IMR-90 (cell line): ENCODE measurements at regions not wholly inside any gene's neighbourhood (a gene's known extent, or its start where the extent isn't known, plus 50 kb on each side); places are given as distances from the start of the nearest gene placed in this dataset.

Experiments used
- ATAC-seq: fragments of 200-7000 bp; cut with Tn5 transposase; 2 replicates; pipeline ENCODE4 v1.9.1; 2020; ENCODE audit warnings: low read depth, mild to moderate bottlenecking, moderate library complexity
- BruUV-seq: library from RNA; stranded (reverse); fragments of 400-500 nt; replicated peaks from 2 replicates; lab custom pipeline; 2021; lab: Mats Ljungman, UMichigan
- CTCF ChIA-PET: fragments of 300-600 bp; formaldehyde crosslinking; extraction: SDS; loops from one replicate; lab custom pipeline; 2021; ENCODE audit warnings: antibody characterized with exemption; lab: Yijun Ruan, JAX
- POLR2A ChIA-PET: fragments of 300-600 bp; sonication (Branson Sonifier 250); formaldehyde crosslinking; loops from one replicate; lab custom pipeline; 2022; ENCODE audit warnings: antibody characterized with exemption; ENCODE audit not compliant: unreplicated experiment; lab: Charles Lee
- DNase-seq: peaks from one replicate; pipeline ENCODE4 v3.0.0; 2013
- H2AFZ ChIP-seq: replicated peaks from 2 replicates; pipeline ENCODE3; 2013; ENCODE audit warnings: low read length, mild to moderate bottlenecking; ENCODE audit not compliant: poor library complexity
- H2AK5ac ChIP-seq: 2 replicates; pipeline ENCODE4 v1.6.1; 2013; ENCODE audit warnings: low read depth, low read length, inconsistent platforms
- H2AK9ac ChIP-seq: replicated peaks from 2 replicates; pipeline ENCODE3; 2013; ENCODE audit warnings: mild to moderate bottlenecking, low read depth, low read length, moderate library complexity; ENCODE audit not compliant: poor library complexity
- H2BK120ac ChIP-seq: 2 replicates; pipeline ENCODE4 v1.6.1; 2013; ENCODE audit warnings: low read depth, low read length, inconsistent platforms
- H2BK15ac ChIP-seq: 3 replicates; pipeline ENCODE4 v1.6.1; 2013; ENCODE audit warnings: low read depth, low read length, inconsistent platforms
- H2BK20ac ChIP-seq: 2 replicates; pipeline ENCODE4 v1.6.1; 2013; ENCODE audit warnings: low read depth, mild to moderate bottlenecking, inconsistent platforms, low read length, moderate library complexity
- H2BK5ac ChIP-seq: 2 replicates; pipeline ENCODE4 v1.6.1; 2013; ENCODE audit warnings: mild to moderate bottlenecking, low read depth, low read length, inconsistent platforms; ENCODE audit not compliant: poor library complexity, severe bottlenecking
- H3K14ac ChIP-seq: replicated peaks from 2 replicates; pipeline ENCODE4 v1.6.1; 2013; ENCODE audit warnings: low read depth, low read length, inconsistent platforms
- H3K18ac ChIP-seq: 2 replicates; pipeline ENCODE4 v1.6.1; 2013; ENCODE audit warnings: low read depth, low read length, control low read depth
- H3K23ac ChIP-seq: 2 replicates; pipeline ENCODE4 v1.6.1; 2013; ENCODE audit warnings: low read depth, low read length, inconsistent platforms
- H3K27ac ChIP-seq: 2 replicates; pipeline ENCODE4 v1.5.1; 2013; ENCODE audit warnings: mild to moderate bottlenecking, control low read depth, low read length; ENCODE audit not compliant: insufficient read depth
- H3K27me3 ChIP-seq: 2 replicates; pipeline ENCODE4 v1.6.1; 2013; ENCODE audit warnings: low read length; ENCODE audit not compliant: control insufficient read depth, insufficient read depth
- H3K36me3 ChIP-seq: 2 replicates; pipeline ENCODE4 v1.6.1; 2013; ENCODE audit warnings: low read length, mixed read lengths; ENCODE audit not compliant: control insufficient read depth, insufficient read depth
- H3K4ac ChIP-seq: 2 replicates; pipeline ENCODE4 v1.6.1; 2013; ENCODE audit warnings: low read depth, low read length, inconsistent platforms
- H3K4me1 ChIP-seq: 2 replicates; pipeline ENCODE4 v1.6.1; 2013; ENCODE audit warnings: low read length, mixed read lengths; ENCODE audit not compliant: control insufficient read depth, insufficient read depth
- H3K4me2 ChIP-seq: 2 replicates; pipeline ENCODE4 v1.6.1; 2013; ENCODE audit warnings: low read depth, mild to moderate bottlenecking, control low read depth, low read length, moderate library complexity
- H3K4me3 ChIP-seq: 2 replicates; pipeline ENCODE4 v1.5.1; 2013; ENCODE audit warnings: low read depth, mild to moderate bottlenecking, control low read depth, low read length, moderate library complexity; ENCODE audit not compliant: insufficient read depth
- H3K56ac ChIP-seq: 2 replicates; pipeline ENCODE4 v1.6.1; 2013; ENCODE audit warnings: low read length, inconsistent platforms; ENCODE audit not compliant: insufficient read depth; ENCODE audit errors: extremely low read depth
- H3K79me1 ChIP-seq, 2 experiments: 2 replicates each; pipeline ENCODE4 v1.6.1; 2013; ENCODE audit warnings: low read length in 2 of 2, inconsistent platforms in 1 of 2, low read depth in 1 of 2
- H3K9ac ChIP-seq: 2 replicates; pipeline ENCODE4 v1.6.1; 2013; ENCODE audit warnings: low read depth, low read length, control low read depth
- H3K9me1 ChIP-seq: 2 replicates; pipeline ENCODE4 v1.6.1; 2013; ENCODE audit warnings: low read length, inconsistent platforms; ENCODE audit not compliant: insufficient read depth
- H3K9me3 ChIP-seq: 2 replicates; pipeline ENCODE4 v1.6.1; 2013; ENCODE audit warnings: low read length; ENCODE audit not compliant: control insufficient read depth, insufficient read depth
- H4K20me1 ChIP-seq: 2 replicates; pipeline ENCODE4 v1.6.1; 2013; ENCODE audit warnings: low read length, inconsistent platforms; ENCODE audit not compliant: insufficient read depth
- H4K5ac ChIP-seq: 2 replicates; pipeline ENCODE4 v1.6.1; 2013; ENCODE audit warnings: mild to moderate bottlenecking, low read depth, low read length, control low read depth
- H4K8ac ChIP-seq, 2 experiments: 2 replicates each; pipeline ENCODE4 v1.6.1; 2013; ENCODE audit warnings: low read depth in 2 of 2, low read length in 2 of 2, control low read depth in 1 of 2, inconsistent platforms in 1 of 2
- H4K91ac ChIP-seq: 2 replicates; pipeline ENCODE4 v1.6.1; 2013; ENCODE audit warnings: low read depth, low read length, inconsistent platforms; ENCODE audit not compliant: insufficient read depth
- BHLHE40 ChIP-seq: fragments of 150-350 bp; IDR thresholded peaks from 2 replicates; pipeline ENCODE4 v1.6.1; 2016; ENCODE audit warnings: mild to moderate bottlenecking, low read depth, low read length
- CEBPB ChIP-seq: IDR thresholded peaks from 2 replicates; pipeline ENCODE4 v1.6.1; 2012; ENCODE audit warnings: low read depth, low read length, improper control_type of control experiment
- MAFK ChIP-seq: IDR thresholded peaks from 2 replicates; pipeline ENCODE4 v1.6.1; 2012; ENCODE audit warnings: low read depth, low read length, improper control_type of control experiment
- MAZ ChIP-seq: IDR thresholded peaks from 2 replicates; pipeline ENCODE4 v1.6.1; 2012; ENCODE audit warnings: low read depth, mild to moderate bottlenecking, low read length, improper control_type of control experiment, moderate library complexity, borderline replicate concordance
- MXI1 ChIP-seq: IDR thresholded peaks from 2 replicates; pipeline ENCODE4 v1.6.1; 2012; ENCODE audit warnings: low read depth, mild to moderate bottlenecking, low read length, moderate library complexity, borderline replicate concordance
- POLR2A ChIP-seq: IDR thresholded peaks from 2 replicates; pipeline ENCODE4 v1.6.1; 2012; ENCODE audit warnings: mild to moderate bottlenecking, low read depth, low read length
- RAD21 ChIP-seq: IDR thresholded peaks from 2 replicates; pipeline ENCODE4 v1.6.1; 2012; ENCODE audit warnings: low read length, improper control_type of control experiment
- RCOR1 ChIP-seq: IDR thresholded peaks from 2 replicates; pipeline ENCODE4 v1.6.1; 2012; ENCODE audit warnings: mild to moderate bottlenecking, low read length, improper control_type of control experiment; ENCODE audit not compliant: insufficient replicate concordance
- SMC3 ChIP-seq: fragments of 150-350 bp; IDR thresholded peaks from 2 replicates; pipeline ENCODE4 v1.6.1; 2016; ENCODE audit warnings: low read depth, mild to moderate bottlenecking, antibody characterized with exemption, low read length, moderate library complexity
- WGBS, 2 experiments: methylation state at CpG; one replicate each; pipeline versions ENCODE4 v1.1.5 to v1.1.7; 2013; ENCODE audit warnings: missing lambda C conversion rate in 2 of 2; ENCODE audit not compliant: insufficient read length in 1 of 2; ENCODE audit errors: extremely low coverage in 2 of 2; 5-methylcytosine and 5-hydroxymethylcytosine counted together
- dilution Hi-C: fragments of 300-500 bp; cut with HindIII; formaldehyde crosslinking; loops from one replicate; pipeline ENCODE4 v1.14.3; 2018; ENCODE audit warnings: low sequenced_read_pairs; ENCODE audit not compliant: unreplicated experiment
- in situ Hi-C: fragments of 300-500 bp; cut with MboI; formaldehyde crosslinking; loops from 3 replicates; pipeline ENCODE4 v1.14.3; 2019; ENCODE audit warnings: low sequenced_read_pairs, inconsistent platforms, mixed read lengths
- intact Hi-C: fragments of 100-400 bp; cut with micrococcal nuclease; formaldehyde crosslinking; loops from 2 replicates; pipeline ENCODE4 v1.10.0; 2022
- TF ChIP-seq, protein P1 (sequence below): fragments of 150-350 bp; IDR thresholded peaks from 2 replicates; pipeline ENCODE4 v1.6.1; 2016; ENCODE audit warnings: low read depth, mild to moderate bottlenecking, low read length, moderate library complexity, borderline replicate concordance

GRCh38 chr5:20536341-20536740 is 548.3 kb upstream of the CDH18 start:
- Histone ChIP-seq H2BK5ac (no peak overlapping the region), H3K14ac (no peak overlapping the region), H4K5ac (no peak overlapping the region), H3K27me3 (no peaks in the 10 kb centered on the region), H2BK15ac (no peak overlapping the region), H3K9me1 (no peaks in the 10 kb centered on the region), H2AFZ (no peak overlapping the region), H3K27ac (no peak overlapping the region), H3K36me3 (no peaks in the 10 kb centered on the region), H3K4me1 (no peaks in the 10 kb centered on the region), H3K18ac (no peak overlapping the region), H3K4ac (no peak overlapping the region), H3K9me3 (peaks cover 1% of the 10 kb centered on the region; the same call in 1 of the 2 replicates), H3K9ac (no peak overlapping the region), H3K23ac (no peak overlapping the region), H2BK120ac (no peak overlapping the region), H3K4me3 (no peak overlapping the region), H4K91ac (no peak overlapping the region), H2BK20ac (no peak overlapping the region), H3K56ac (no peak overlapping the region), H3K79me1 (no peaks in the 10 kb centered on the region), H2AK9ac (no peak overlapping the region), H2AK5ac (no peak overlapping the region), H3K4me2 (no peak overlapping the region), H4K8ac (no peak overlapping the region), H4K20me1 (no peaks in the 10 kb centered on the region)
- TF ChIP-seq MAZ (no peak), CEBPB (no peak), MAFK (no peak), RAD21 (no peak), RCOR1 (no peak), POLR2A (no peak), MXI1 (no peak), SMC3 (no peak), BHLHE40 (no peak)
- TF ChIP-seq, protein P1, sequence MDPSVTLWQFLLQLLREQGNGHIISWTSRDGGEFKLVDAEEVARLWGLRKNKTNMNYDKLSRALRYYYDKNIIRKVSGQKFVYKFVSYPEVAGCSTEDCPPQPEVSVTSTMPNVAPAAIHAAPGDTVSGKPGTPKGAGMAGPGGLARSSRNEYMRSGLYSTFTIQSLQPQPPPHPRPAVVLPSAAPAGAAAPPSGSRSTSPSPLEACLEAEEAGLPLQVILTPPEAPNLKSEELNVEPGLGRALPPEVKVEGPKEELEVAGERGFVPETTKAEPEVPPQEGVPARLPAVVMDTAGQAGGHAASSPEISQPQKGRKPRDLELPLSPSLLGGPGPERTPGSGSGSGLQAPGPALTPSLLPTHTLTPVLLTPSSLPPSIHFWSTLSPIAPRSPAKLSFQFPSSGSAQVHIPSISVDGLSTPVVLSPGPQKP: no peak
- no peak for DNase-seq
- dilution Hi-C loops: no loop called here
- ChIA-PET CTCF (no interaction called here), POLR2A (no interaction called here)
- no CpG with 5 or more reads among the region's 2 CpGs for whole genome bisulfite sequencing, 2 experiments
- ATAC-seq: no peak
- intact Hi-C loops: no loop called here
- in situ Hi-C loops: no loop called here
- no TSS peak for BruUV-seq
